NT2/D1 (cell line): ENCODE measurements at regions not wholly inside any gene's neighbourhood (a gene's known extent, or its start where the extent isn't known, plus 50 kb on each side); places are given as distances from the start of the nearest gene placed in this dataset.

Experiments
- SUZ12 ChIP-seq: IDR thresholded peaks from 2 replicates; pipeline ENCODE4 v1.6.1; 2011; ENCODE audit not compliant: insufficient read length, insufficient read depth; ENCODE audit errors: extremely low read depth
- YY1 ChIP-seq: IDR thresholded peaks from 2 replicates; pipeline ENCODE4 v1.6.1; 2011; ENCODE audit not compliant: insufficient read length, insufficient read depth

- TF ChIP-seq YY1 (no peak), SUZ12 (no peak)
Observed at GRCh38 chr2:34533585-34534183, 934.6 kb upstream of the FAM98A start.
